Suppressor macrophage (primary cell): ENCODE measurements at regions not wholly inside any gene's neighbourhood (a gene's known extent, or its start where the extent isn't known, plus 50 kb on each side); places are given as distances from the start of the nearest gene placed in this dataset.
"Not testable (repeated sequence)": the region's sequence is repeated elsewhere in the genome, so short reads cannot be mapped to it uniquely, and the experiment has no call there.

ENCODE experiments used
- DNase-seq, 4 experiments: peaks; one replicate each; pipeline ENCODE4 v3.0.0-alpha.2; 2020 to 2022

DNA sequence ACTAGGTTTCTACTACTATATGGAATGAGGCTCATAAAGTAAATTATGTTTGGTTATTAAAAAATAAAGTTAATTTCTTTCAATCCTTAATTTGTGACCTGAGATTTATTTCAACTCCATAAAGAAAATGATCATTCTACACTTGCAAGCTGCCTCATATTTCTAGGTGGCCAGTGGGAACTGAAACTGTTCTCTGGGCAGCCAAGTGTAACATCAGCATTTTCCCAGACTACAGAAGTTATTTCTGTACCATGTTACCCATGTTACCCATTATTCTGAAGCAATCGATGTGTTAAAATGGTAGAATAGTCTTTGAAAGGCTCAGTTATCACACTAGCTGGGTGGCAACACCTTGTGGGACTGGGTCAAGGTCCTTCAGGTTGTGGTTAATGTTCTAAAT, 139.3 kb upstream of the FBXO11 start:
- peak; percentile 35 to 71 (median 52) for DNase-seq

GRCh38 chr2:48048476-48049171, 142.3 kb upstream of the FBXO11 start:
- no peak for DNase-seq

- DNase-seq, result no peak
Measured at GRCh38 chr2:48049371-48049770, 143.1 kb upstream of the FBXO11 start.

DNA sequence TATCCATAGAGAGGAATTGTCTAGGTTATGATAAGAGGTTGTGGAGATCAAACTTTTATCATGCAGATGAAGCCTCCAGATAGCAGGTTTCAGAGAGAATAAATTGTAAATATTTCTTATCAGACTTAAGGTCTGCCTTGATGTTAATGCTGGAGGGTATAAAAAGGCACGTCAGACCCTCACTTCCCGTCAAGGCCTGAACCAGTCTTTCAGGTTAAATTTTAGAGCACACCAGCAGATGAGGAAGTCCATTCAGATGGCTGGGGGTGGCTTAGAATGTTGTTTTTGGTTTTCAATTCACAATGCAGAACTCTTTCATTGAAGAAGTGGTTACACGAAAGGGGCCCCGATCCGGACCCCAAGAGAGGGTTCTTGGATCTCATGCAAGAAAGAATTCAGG, 144.4 kb upstream of the FBXO11 start:
- peak in 1 of 4 experiments; percentile 14 for DNase-seq

DNA sequence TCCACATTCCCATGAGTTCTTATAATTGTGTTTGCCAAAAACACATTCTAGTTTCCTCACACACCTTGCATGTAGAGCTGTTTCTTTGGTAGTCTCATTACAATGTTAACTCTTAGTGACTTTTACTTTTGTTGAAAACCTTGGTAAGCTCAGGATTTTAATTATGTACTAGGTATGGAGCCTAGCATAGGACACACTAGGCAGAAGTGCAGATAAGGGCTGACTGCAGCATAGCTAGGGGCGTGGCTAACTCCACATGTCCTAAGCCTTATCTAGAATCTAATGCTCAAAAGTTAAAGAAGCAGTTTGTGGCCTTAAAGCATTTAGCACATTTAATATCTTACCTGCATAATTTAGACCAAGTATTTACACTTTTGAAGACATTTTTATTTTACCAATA, 153.7 kb upstream of the FBXO11 start:
- DNase-seq, result no peak

- DNase-seq, result not testable (repeated sequence)
Measured at GRCh38 chr2:48061656-48062055, 155.4 kb upstream of the FBXO11 start.

DNA sequence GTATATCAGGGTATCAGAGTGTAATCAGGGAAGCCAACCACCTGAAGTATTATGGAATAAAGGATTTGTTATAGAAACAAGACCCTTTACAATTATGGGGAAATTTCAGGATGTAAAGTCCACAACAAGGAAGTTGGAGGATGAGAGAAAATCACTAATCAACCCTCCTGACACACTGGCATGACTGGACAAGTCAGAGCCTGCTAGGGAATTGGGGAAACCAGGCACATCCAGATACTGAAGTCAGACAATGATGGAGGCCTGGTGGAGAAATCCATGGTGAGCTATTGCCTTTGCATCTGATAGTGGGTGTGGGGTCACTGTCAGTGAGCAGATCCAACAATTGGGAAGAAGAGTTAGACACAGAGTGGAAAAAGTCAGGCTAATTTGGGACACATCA, 158.8 kb upstream of the FBXO11 start:
- DNase-seq, result no peak

DNA sequence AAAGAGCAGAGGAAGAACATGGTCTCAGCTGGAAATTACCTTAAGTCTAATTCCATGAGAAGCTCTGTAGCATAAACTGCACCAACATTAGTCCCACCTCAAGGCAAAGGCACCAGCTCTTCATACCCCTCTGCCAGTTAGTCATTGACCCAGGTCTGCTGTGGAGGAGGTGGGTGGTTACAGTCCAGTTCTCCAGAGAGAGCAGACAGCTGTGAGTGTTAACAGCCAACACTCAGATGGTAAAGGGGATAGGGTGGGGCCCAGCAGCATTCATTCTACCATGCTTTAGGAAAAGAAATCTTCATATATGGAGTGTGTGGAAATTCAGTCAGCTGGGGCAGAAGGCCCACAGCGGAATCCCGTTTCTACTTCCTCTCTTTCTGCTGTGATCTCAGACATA, 159.7 kb upstream of the FBXO11 start:
- DNase-seq, result peak in 1 of 4 experiments; percentile 16

- peak in 2 of 4 experiments; percentile 16 for DNase-seq
Measured at GRCh38 chr2:48069769-48070168, 163.5 kb upstream of the FBXO11 start.

GRCh38 chr2:48070415-48070814, 164.1 kb upstream of the FBXO11 start:
- peak in 2 of 4 experiments; percentile 11 to 13 for DNase-seq

DNA sequence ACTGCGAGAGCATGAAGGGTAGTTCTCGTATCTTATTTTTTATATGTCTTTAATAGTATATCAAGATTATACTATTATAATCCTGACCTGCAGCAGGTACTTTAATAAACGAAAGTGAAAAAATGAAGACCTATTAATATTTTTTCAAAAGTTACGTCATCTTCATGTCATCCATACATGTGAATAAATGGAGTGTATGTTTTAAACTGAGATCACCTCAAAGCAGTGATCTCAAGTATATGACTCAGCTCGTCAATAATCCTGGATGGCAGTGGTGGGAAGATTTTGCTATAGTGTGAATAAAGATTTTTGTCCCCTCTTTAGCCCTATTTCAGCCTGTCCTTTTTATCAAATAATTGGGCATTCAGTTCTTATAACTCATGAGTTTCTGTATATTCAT, 166.3 kb upstream of the FBXO11 start:
- DNase-seq, result no peak

- no peak for DNase-seq
Measured at GRCh38 chr2:48075631-48076030, 169.3 kb upstream of the FBXO11 start.

- peak; percentile 55 to 77 (median 68) for DNase-seq
Measured at GRCh38 chr2:48080534-48081316, 174.4 kb upstream of the FBXO11 start.

GRCh38 chr2:48081317-48081628, 175.0 kb upstream of the FBXO11 start:
- DNase-seq, result no peak

DNA sequence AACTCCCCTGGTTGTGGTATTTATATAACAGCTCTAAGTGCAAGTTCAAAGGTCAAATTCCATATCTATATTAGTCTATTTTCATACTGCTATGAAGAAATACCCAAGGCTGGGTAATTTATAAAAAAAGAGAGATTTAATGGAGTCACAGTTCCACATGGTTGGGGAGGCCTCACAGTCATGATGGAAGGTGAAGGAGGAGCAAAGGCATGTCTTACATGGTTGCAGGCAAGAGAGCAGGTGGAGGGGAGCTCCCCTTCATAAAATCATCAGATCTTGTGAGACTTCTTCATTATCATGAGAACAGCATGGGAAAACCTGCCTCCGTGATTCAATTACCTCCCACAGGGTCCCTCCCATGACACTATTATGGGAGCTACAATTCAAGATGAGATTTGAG, 179.6 kb upstream of the FBXO11 start:
- no peak for DNase-seq

DNA sequence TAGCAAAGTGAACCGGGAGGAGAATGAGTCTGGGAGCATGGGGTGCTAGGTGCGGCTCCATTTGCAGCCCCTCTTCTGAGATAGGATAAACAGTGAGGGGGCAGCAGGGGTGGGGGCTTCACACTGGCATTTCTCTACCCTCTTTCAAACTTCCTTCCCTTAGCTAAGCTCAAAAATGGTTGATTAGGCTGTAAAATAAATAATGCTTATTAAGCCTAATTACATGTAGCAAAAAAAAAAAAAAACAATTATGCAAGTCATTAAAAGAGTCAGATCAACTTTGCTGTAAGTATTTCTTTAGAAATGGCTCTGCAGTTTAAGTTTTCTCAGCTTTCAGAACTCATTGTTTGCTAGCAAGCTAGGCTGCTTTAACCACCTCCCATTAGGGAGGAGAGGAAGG, 182.7 kb upstream of the FBXO11 start:
- no peak for DNase-seq

GRCh38 chr2:48089644-48090043, 183.3 kb upstream of the FBXO11 start:
- DNase-seq, result no peak

DNA sequence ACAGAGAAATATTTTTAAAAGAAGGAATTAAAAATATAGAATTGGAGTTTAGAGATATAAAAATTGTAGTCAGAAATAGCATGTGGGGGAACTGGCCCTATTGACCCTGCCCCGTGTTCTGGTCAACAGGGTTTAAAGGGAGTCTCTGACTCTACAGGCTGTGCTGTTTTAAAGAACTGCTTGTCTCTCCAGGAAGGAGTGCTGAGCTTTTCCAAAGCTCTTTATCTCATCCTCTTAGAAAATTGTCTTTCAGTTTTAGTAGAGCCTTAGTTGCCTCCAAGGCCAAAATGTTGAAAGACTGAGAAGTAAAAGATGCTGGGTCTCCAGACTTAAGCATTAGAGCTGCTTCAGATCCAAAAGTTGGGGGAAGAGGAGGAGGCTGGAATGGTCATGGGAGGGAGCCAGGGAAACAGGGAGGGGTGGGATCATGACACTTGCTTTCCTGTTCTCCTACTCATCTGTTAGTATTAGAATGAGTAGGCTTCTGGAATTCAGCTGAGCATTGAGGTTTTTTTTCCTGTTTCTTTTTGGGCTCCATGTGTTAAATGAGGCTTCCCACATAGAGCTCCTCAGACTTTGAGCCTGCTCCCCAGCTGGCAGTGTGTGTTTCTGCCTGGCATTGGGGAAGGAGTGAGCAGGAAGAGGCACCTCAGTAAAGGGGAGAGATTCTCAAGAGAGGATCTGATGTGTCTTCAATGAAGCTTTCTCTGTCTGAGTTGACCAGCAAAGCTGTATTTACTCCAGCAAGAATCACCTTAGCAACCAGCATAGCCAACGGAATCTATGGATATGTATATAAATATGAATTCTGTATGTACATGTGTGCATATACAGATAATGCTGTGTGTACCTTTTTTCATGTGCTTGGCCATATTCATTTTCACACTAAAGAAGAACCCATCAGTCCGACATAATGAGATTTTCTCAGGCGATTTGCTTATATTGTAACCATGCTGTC, 186.8 kb upstream of the FBXO11 start:
- DNase-seq, result no peak

- not testable (repeated sequence) for DNase-seq
Measured at GRCh38 chr2:48096765-48097164, 190.5 kb upstream of the FBXO11 start.

GRCh38 chr2:48098539-48098938, 192.2 kb upstream of the FBXO11 start:
- no peak for DNase-seq

DNA sequence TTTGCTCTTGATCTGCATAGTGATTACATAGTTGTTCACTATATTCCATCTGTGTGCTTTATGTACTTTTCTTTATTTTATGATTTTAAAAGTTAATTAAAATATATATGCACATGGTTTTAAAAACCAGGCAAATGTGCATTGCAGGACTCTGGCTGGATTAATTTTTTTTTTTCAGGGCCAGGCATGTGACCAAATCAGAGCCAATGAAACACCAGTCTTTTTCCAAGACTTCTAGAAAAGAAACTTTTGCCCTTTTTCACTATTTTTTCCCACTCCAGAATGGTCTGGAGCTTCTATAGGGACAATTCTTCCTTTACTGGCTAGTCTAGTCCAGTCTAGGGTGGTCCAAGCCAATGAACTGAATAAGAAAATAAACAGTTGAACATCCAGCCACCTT, 198.1 kb upstream of the FBXO11 start:
- no peak for DNase-seq

GRCh38 chr2:48105848-48106247, 199.6 kb upstream of the FBXO11 start:
- DNase-seq, result peak; percentile 31 to 60 (median 54)

DNA sequence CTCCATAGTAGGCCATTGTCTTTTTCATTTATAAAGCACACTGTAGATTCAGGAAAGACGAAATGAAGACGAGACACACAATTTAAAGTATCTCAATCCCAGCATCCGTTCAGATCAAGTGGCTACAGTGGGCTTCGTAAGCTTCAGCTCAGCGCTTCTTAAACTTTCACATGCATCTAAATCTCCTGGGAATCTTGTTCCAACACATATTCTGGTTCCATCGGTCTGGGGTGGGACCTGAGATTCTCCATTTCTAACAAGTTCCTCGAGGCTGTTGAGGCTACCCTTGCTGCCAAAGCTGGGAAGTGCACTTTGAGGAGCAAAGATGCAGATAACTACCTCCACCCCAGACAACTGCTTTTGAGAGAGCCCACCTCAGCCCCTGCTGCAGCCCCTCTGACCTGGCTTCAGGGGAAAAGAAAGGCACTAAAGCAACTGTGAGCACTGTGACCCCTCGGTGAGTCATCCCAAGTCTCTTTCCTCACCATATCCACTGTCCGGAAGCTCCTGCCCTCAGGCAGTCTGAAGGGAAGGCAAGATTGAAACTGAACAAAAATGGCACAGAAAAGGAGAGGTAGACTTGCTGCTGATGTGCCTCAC, 201.1 kb upstream of the FBXO11 start:
- DNase-seq, result peak in 3 of 4 experiments; percentile 43 to 50 (median 44)
